GM12865 (cell line): ENCODE measurements at regions not wholly inside any gene's neighbourhood (a gene's known extent, or its start where the extent isn't known, plus 50 kb on each side); places are given as distances from the start of the nearest gene placed in this dataset.

ENCODE experiments used
- DNase-seq: peaks from one replicate; pipeline ENCODE4 v3.0.0; 2010; ENCODE audit warnings: low read depth
- H3K4me3 ChIP-seq: 2 replicates; pipeline ENCODE4 v1.5.1; 2011; ENCODE audit warnings: mild to moderate bottlenecking, low read depth, low read length, control low read depth
- TF ChIP-seq, protein P1 (sequence below): IDR thresholded peaks from 2 replicates; pipeline ENCODE4 v1.5.1; 2011; ENCODE audit warnings: low read length, control low read depth, low read depth, inconsistent platforms; ENCODE audit not compliant: insufficient read depth; ENCODE audit errors: missing control alignments

GRCh38 chr2:221205103-221205673, 366.9 kb downstream of the EPHA4 start:
- TF ChIP-seq, protein P1, sequence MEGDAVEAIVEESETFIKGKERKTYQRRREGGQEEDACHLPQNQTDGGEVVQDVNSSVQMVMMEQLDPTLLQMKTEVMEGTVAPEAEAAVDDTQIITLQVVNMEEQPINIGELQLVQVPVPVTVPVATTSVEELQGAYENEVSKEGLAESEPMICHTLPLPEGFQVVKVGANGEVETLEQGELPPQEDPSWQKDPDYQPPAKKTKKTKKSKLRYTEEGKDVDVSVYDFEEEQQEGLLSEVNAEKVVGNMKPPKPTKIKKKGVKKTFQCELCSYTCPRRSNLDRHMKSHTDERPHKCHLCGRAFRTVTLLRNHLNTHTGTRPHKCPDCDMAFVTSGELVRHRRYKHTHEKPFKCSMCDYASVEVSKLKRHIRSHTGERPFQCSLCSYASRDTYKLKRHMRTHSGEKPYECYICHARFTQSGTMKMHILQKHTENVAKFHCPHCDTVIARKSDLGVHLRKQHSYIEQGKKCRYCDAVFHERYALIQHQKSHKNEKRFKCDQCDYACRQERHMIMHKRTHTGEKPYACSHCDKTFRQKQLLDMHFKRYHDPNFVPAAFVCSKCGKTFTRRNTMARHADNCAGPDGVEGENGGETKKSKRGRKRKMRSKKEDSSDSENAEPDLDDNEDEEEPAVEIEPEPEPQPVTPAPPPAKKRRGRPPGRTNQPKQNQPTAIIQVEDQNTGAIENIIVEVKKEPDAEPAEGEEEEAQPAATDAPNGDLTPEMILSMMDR: no peak
- no peak for DNase-seq

DNA sequence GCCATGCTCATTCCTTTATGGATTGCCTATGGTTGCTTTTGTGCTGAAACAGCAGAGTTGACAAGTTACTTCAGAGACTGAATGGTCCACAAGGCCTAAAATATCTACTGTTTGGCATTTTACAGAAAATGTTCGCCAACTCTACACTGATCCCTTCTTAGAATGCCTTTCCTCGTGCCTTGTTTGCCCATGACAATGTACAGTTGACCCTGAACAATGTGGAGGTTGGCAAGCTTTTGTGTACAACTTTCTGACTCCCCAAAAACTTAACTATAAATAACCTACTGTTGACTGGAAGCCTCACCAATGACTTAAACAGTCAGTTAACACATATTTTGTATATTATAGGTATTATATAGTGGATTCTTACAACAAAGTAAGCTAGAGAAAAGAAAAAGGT, 361.4 kb downstream of the EPHA4 start:
- TF ChIP-seq, protein P1: no peak
- H3K4me3 ChIP-seq: no peak overlapping the region
- no peak for DNase-seq

More at GRCh38 chr2:221205103-221205673, 366.9 kb downstream of the EPHA4 start:
- no peak overlapping the region for H3K4me3 ChIP-seq

GRCh38 chr2:221211653-221212052, 360.5 kb downstream of the EPHA4 start:
- no peak overlapping the region for H3K4me3 ChIP-seq
- TF ChIP-seq, protein P1: no peak
- no peak for DNase-seq

- H3K4me3 ChIP-seq: no peak overlapping the region
- TF ChIP-seq, protein P1: no peak
- DNase-seq: no peak
Measured at GRCh38 chr2:221212105-221212504, 360.0 kb downstream of the EPHA4 start.

GRCh38 chr2:221215487-221215886, 356.6 kb downstream of the EPHA4 start:
- no peak for DNase-seq
- TF ChIP-seq, protein P1: no peak
- no peak overlapping the region for H3K4me3 ChIP-seq

- H3K4me3 ChIP-seq: no peak overlapping the region
- TF ChIP-seq, protein P1: no peak
- no peak for DNase-seq
Measured at GRCh38 chr2:221216636-221217035, 355.5 kb downstream of the EPHA4 start.

DNA sequence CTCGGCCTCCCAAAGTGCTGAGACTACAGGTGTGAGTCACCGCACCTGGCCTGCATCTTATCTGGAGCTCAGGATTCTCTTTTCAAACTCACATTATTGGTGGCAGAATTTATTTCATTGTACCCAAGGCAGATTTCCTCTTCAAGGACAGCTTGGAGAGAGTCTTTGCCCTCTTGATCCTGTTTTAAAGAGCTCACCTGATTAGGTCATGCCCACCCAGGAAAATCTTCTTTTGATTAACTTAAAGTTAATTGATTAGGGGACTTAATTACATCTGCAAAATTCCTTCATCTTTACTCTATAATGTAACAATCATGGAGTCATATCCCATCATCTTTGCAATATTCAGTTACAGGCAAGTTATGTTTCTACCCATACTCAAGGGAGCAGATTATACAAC, 346.4 kb downstream of the EPHA4 start:
- TF ChIP-seq, protein P1: no peak
- no peak overlapping the region for H3K4me3 ChIP-seq
- DNase-seq: no peak
